ENCODE measurements at regions not wholly inside any gene's neighbourhood (a gene's known extent, or its start where the extent isn't known, plus 50 kb on each side); places are given as distances from the start of the nearest gene placed in this dataset.

- TF ChIP-seq CTCF (conservative IDR thresholded peaks at IDR 0.05 in 1 of 2, IDR thresholded peaks at IDR 0.05 in 1 of 2; ENCODE audit: extremely low read depth in 1 of 2, insufficient read depth in 1 of 2, low read depth in 1 of 2, low read length in 2 of 2) (no peak), EZH2 (IDR thresholded peaks at IDR 0.05; ENCODE audit: borderline replicate concordance, low read length) (no peak)
Observed at GRCh38 chr13:110067355-110068175, 239.4 kb downstream of the COL4A1 start.
